ENCODE measurements at regions not wholly inside any gene's neighbourhood (a gene's known extent, or its start where the extent isn't known, plus 50 kb on each side); places are given as distances from the start of the nearest gene placed in this dataset.

DNA sequence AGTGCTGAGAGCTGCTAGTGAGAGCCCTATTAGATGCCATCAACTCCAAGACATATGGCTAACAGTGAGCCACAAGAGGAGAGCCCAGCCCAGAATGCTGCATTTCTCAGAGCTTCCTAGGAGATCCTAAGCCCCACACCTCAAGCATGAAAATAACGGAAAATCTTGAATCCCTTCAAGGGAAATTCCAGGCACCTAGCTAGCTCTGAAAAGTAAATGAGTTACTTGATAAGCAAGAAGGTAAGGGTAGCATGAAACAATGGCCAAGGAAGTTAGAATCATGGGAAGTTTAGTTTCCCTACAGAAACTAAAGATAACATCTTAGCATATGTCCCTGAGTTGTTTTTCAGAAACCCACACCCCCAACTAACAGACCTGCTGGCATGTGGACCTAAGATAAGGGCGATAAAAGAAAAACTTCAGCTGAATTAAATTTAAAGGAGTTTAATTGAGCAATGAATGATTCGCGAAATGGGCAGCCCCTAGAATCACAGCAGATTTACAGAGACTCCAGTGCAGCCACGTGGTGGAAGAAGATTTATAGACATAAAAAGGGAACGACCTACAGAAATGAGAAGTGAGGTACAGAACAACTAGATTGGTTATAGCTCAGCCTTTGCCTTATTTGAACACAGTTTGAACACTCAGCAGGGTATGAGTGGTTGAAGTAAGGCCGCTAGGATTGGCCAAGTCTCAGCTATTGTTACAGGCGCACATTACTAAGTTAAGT lies 301.3 kb upstream of the DACH1 start:
- TF ChIP-seq, protein P1, sequence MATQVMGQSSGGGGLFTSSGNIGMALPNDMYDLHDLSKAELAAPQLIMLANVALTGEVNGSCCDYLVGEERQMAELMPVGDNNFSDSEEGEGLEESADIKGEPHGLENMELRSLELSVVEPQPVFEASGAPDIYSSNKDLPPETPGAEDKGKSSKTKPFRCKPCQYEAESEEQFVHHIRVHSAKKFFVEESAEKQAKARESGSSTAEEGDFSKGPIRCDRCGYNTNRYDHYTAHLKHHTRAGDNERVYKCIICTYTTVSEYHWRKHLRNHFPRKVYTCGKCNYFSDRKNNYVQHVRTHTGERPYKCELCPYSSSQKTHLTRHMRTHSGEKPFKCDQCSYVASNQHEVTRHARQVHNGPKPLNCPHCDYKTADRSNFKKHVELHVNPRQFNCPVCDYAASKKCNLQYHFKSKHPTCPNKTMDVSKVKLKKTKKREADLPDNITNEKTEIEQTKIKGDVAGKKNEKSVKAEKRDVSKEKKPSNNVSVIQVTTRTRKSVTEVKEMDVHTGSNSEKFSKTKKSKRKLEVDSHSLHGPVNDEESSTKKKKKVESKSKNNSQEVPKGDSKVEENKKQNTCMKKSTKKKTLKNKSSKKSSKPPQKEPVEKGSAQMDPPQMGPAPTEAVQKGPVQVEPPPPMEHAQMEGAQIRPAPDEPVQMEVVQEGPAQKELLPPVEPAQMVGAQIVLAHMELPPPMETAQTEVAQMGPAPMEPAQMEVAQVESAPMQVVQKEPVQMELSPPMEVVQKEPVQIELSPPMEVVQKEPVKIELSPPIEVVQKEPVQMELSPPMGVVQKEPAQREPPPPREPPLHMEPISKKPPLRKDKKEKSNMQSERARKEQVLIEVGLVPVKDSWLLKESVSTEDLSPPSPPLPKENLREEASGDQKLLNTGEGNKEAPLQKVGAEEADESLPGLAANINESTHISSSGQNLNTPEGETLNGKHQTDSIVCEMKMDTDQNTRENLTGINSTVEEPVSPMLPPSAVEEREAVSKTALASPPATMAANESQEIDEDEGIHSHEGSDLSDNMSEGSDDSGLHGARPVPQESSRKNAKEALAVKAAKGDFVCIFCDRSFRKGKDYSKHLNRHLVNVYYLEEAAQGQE (IDR thresholded peaks at IDR 0.05; ENCODE audit: borderline replicate concordance in 1 of 2, low read depth in 1 of 2, low read length in 2 of 2), result no peak
- TF ChIP-seq, protein P2, sequence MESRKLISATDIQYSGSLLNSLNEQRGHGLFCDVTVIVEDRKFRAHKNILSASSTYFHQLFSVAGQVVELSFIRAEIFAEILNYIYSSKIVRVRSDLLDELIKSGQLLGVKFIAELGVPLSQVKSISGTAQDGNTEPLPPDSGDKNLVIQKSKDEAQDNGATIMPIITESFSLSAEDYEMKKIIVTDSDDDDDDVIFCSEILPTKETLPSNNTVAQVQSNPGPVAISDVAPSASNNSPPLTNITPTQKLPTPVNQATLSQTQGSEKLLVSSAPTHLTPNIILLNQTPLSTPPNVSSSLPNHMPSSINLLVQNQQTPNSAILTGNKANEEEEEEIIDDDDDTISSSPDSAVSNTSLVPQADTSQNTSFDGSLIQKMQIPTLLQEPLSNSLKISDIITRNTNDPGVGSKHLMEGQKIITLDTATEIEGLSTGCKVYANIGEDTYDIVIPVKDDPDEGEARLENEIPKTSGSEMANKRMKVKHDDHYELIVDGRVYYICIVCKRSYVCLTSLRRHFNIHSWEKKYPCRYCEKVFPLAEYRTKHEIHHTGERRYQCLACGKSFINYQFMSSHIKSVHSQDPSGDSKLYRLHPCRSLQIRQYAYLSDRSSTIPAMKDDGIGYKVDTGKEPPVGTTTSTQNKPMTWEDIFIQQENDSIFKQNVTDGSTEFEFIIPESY (CRISPR knock-in tag; IDR thresholded peaks at IDR 0.05), result no peak
- POLR2A ChIA-PET, result no interaction called here
- intact Hi-C loops (cut with micrococcal nuclease; ENCODE audit: unreplicated experiment) (no loop called here), in situ Hi-C loops (cut with HindIII; ENCODE audit: extremely low pct_ligation_motif_present, low pct_unique_long_range_greater_than_20kb) (no loop called here)
- Histone ChIP-seq H3K27ac (ENCODE audit: extremely low read length, insufficient read depth, low read length) (no peak overlapping the region), H3K4me3 (replicated peaks in 1 of 3; ENCODE audit: insufficient read depth in 1 of 3, low read depth in 2 of 3, low read length in 3 of 3) (no peak overlapping the region), H4K20me1 (ENCODE audit: insufficient read depth, low read length) (no peaks in the 10 kb centered on the region), H3K4me1 (ENCODE audit: insufficient read depth, low read length) (no peaks in the 10 kb centered on the region), H3K27me3 (ENCODE audit: control insufficient read depth in 1 of 2, insufficient read depth in 2 of 2, low read length in 2 of 2) (no peaks in the 10 kb centered on the region), H3K36me3 (replicated peaks in 1 of 2; ENCODE audit: control insufficient read depth in 1 of 2, insufficient read depth in 2 of 2, low read length in 2 of 2) (no peaks in the 10 kb centered on the region), H2AFZ (ENCODE audit: low read length) (no peak overlapping the region), H3K9ac (ENCODE audit: insufficient read depth, low read depth, low read length) (no peak overlapping the region), H3K79me2 (ENCODE audit: insufficient read depth, low read length) (no peaks in the 10 kb centered on the region), H3K9me3 (ENCODE audit: low read length) (no peaks in the 10 kb centered on the region), H3K4me2 (ENCODE audit: low read depth, low read length) (no peak overlapping the region)
- BruUV-seq (replicated peaks), result no TSS peak
- CTCF ChIA-PET (ENCODE audit: low intra/inter-chr PET ratio, low total read pairs), result no interaction called here
- 38% methylated on average over 8 of the region's 8 CpGs for WGBS (ENCODE audit: low lambda C conversion rate)
- DNase-seq (ENCODE audit: low spot score), result no peak
- ATAC-seq, result no peak
- FAIRE-seq, result no peak
